ENCODE measurements at regions not wholly inside any gene's neighbourhood (a gene's known extent, or its start where the extent isn't known, plus 50 kb on each side); places are given as distances from the start of the nearest gene placed in this dataset.
"Not testable (repeated sequence)": the region's sequence is repeated elsewhere in the genome, so short reads cannot be mapped to it uniquely, and the experiment has no call there.

DNA sequence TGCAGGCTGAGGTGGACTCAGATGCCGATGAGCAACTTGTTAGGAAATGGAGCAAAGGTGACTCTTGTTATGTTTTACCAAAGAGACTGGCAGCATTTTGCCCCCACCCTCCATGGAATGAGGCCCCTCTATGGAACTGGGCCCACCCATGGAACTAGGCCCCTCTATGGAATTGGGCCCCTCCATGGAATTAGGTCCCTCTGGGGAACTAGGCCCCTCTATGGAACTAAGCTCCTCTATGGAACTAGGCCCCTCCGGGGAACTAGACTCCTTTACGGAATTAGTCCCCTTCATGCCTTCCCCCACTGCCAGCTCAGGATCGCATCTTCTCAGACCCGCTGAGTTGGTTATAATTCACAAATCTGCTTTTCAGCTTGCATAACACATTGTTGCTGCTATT lies 144.9 kb downstream of the THBS2 start:
- POLR2A ChIA-PET: no interaction called here

GRCh38 chr6:169106176-169106575 lies 147.5 kb downstream of the THBS2 start:
- CTCF ChIA-PET: no interaction called here
- POLR2A ChIA-PET: no interaction called here

More for the DNA sequence above, 144.9 kb downstream of the THBS2 start:
- CTCF ChIA-PET: no interaction called here

- POLR2A ChIA-PET: no interaction called here
- CTCF ChIA-PET: no interaction called here
These were observed 151.7 kb downstream of the THBS2 start for GRCh38 chr6:169101981-169102380.

GRCh38 chr6:169101036-169101805 lies 152.4 kb downstream of the THBS2 start:
- ChIA-PET POLR2A (no interaction called here), CTCF (no interaction called here)

DNA sequence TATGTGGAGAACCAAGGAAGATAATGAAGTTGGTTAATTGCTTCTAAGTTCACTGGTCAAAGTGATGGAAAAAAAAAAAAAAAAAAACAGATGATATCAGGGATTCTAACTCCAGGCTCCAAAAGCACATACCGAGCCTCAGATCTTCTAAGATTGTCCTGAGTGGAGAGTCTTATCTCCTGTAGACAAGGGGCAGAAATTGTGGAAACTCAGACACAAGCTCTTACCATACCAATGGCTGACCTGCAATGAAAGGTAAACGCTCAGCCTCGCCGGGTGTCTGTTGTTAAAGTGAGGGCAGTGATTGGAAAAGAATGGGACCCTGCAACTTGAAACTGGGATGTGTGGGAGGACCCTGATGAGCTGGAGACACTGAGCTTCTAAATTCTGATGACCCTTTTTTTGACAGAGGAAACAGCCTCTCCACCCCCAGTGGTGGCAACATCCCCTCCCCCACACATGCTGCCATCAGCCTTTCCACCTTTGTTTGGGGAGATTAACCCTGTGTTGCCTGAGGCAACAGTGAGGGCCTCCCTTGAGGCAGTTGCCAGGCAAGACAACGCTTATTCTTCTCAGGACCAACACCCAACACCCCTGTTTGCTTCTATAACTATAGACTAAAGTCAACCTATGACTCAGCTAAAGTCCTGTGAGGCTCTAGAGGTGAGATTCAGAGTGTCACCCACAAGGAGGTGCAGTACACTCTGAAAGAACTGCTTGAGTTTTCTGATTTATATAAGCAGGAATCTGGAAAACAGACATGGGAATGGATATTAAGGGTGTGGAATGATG lies 154.0 kb downstream of the THBS2 start:
- POLR2A ChIA-PET: no interaction called here
- CTCF ChIA-PET: no interaction called here

DNA sequence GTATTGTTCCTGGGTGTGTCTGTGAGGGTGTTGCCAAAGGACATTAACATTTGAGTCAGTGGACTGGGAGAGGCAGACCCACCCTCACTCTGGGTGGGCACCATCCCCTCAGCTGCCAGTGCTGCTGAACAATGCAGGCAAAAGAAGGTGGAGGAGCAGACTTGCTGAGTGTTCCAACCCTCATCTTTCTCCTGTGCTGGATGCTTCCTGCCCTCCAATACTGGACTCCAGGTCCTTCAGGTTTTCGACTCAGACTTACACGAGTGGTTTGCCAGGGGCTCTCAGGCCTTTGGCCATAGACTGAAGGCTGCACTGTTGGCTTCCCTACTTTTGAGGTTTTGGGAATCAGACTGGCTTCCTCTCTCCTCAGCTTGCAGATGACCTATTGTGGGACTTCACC lies 155.0 kb downstream of the THBS2 start:
- CTCF ChIA-PET, POLR2A ChIA-PET: not testable (repeated sequence)

GRCh38 chr6:169098116-169098515 lies 155.5 kb downstream of the THBS2 start:
- CTCF ChIA-PET: no interaction called here
- POLR2A ChIA-PET: no interaction called here

- CTCF ChIA-PET: no interaction called here
- POLR2A ChIA-PET: no interaction called here
These were observed 156.2 kb downstream of the THBS2 start for GRCh38 chr6:169097381-169097959.

DNA sequence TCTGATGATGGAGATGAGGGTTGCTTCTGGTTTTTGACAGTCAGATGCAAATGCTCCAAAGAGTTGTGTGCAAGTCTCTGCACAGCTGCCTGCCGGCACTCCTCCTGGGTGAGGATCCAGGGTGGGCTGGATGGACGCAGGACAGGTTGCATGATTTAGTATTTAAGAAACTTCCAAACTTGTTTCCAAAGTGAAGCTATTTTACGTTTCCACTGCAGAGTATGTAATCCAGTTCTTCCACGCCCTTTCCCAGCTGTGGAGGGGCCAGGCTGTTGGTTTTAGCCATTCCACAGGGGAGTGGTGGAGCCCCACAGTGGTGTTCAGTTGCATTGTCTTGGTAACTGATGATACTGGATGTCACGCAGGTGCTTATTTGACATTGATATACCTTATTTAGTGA lies 157.3 kb downstream of the THBS2 start:
- ChIA-PET CTCF (no interaction called here), POLR2A (no interaction called here)

DNA sequence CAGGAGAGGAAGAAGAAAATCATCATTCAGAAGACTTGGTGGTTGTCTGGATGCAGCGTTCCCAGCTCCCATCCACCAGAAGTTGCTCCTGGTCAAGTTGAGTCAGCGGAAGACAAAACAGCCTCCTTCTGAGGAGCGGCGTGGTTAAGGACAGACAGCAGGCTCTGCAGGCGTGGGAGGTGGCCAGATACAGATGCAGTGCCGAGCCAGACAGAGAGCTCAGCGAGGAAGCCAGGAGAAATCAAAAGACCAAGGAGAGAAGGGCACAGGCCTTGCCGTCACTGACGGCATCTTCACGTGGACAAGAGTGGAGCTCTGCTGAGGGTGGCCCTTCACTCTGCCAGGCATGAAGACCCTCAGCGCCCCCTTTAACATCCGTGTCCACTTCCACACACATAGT lies 158.5 kb downstream of the THBS2 start:
- ChIA-PET POLR2A (no interaction called here), CTCF (no interaction called here)

GRCh38 chr6:169094552-169094950 lies 159.1 kb downstream of the THBS2 start:
- ChIA-PET CTCF (no interaction called here), POLR2A (no interaction called here)

DNA sequence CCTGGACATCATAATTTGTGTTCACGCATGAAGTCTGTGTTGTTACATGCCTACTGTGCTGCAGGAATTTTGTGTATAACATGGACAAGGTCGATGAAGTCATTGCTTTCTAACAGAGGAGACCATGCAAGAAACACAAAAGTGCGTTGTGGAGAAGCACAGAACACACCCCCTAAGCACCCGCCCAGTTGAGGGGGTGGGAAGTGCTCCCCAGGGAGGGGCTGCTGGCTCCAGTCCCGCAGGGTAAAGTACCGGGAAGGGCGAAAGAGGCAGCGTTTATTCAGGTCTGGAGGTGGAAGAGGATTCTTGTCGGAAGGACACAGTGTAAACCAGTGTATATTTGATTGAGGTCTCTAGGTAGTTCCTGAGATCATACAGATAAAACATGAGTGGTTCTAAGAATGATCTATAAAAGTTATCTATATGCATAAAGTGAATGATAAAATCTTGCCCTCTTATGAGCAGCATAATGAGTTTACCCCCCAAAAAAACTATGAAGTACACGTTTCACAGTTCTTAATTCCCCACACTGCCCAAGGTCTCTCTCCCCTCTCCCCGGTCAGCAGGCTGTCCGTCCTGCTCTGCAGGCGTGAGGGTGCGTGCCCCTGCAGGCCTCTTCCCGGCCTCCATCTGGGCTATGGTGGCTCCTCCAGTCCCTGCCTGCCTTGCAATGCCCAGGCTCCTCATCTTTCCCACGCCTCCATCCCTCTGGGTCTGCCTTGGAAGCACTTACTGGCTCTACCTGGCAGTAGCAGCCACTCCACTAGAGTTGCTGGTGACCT lies 159.7 kb downstream of the THBS2 start:
- ChIA-PET POLR2A (no interaction called here), CTCF (no interaction called here)

- CTCF ChIA-PET: no interaction called here
- POLR2A ChIA-PET: no interaction called here
These were observed 160.5 kb downstream of the THBS2 start for GRCh38 chr6:169093066-169093723.

GRCh38 chr6:169092375-169092774 lies 161.3 kb downstream of the THBS2 start:
- ChIA-PET CTCF (no interaction called here), POLR2A (no interaction called here)

- CTCF ChIA-PET, POLR2A ChIA-PET: not testable (repeated sequence)
These were observed 163.0 kb downstream of the THBS2 start for GRCh38 chr6:169090514-169091127.

DNA sequence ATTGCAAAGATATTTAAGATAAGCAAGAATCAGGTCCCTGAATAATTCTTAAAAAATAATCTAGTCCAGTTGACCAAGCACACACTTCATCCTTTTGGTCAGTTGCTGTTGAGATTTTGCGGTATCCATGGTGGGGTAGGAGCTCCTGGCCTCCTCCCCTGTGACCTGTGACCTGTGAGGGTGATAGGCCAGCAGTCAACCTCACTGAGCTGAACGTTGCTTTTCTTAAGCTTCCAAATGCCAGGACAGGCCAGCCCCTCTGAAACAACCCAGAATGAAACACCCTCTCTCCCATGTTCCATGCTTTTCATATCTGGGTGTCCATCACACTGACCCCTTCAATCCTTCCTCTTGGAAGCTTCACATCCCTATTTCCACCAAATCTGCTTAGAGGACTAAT lies 164.9 kb downstream of the THBS2 start:
- ChIA-PET POLR2A (no interaction called here), CTCF (no interaction called here)

GRCh38 chr6:169087443-169088041 lies 166.1 kb downstream of the THBS2 start:
- POLR2A ChIA-PET: no interaction called here
- CTCF ChIA-PET: no interaction called here

- CTCF ChIA-PET, POLR2A ChIA-PET: not testable (repeated sequence)
These were observed 167.0 kb downstream of the THBS2 start for GRCh38 chr6:169086616-169087015.

DNA sequence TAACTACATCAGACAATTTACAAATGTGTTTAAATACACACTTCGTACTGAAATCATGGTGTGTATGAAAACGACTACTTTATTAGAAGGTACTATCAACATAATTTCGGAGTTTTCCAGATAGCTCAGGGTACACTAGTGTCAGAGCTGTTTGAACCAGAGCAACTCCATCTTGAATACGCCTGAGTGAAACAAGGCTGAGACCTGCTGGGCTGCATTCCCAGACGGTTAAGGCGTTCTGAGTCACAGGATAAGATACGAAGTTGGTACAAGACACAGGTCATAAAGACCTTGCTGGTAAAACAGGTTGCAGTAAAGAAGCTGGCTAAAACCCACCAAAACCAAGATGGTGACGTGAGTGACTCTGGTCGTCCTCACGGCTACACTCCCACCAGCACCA lies 167.6 kb downstream of the THBS2 start:
- CTCF ChIA-PET: no interaction called here
- POLR2A ChIA-PET: no interaction called here

Data from activated CD8-positive, alpha-beta memory T cell treated with anti-CD3 and anti-CD28 coated beads for 36 hours (primary cell).